Right lobe of liver (tissue), 6 donors: ENCODE measurements at regions not wholly inside any gene's neighbourhood (a gene's known extent, or its start where the extent isn't known, plus 50 kb on each side); places are given as distances from the start of the nearest gene placed in this dataset.

ENCODE experiments used
- ATAC-seq, 4 donors: fragments of 200-7000 bp; cut with Tn5 transposase; one replicate each; pipeline ENCODE4 v1.9.1; 2020; ENCODE audit warnings: mild to moderate bottlenecking in 4 of 4, moderate library complexity in 4 of 4
- DNase-seq, 3 donors: peaks; one replicate each; pipeline ENCODE4 v3.0.0-alpha.2; 2020
- H3K27ac ChIP-seq, 3 donors: fragments of 200-600 bp; one replicate each; pipeline ENCODE4 v1.8.0; 2022
- H3K27me3 ChIP-seq, 2 donors: fragments of 200-600 bp; one replicate each; pipeline ENCODE4 v1.8.0; 2022
- H3K36me3 ChIP-seq, 4 donors: fragments of 200-600 bp; sonication (generic) in 1 of 4; one replicate each; pipeline versions ENCODE4 v1.5.1 to v1.8.0; 2017 to 2022; ENCODE audit warnings: control low read depth in 1 of 4
- H3K4me1 ChIP-seq, 4 donors: fragments of 200-600 bp; sonication (generic) in 1 of 4; one replicate each; pipeline versions ENCODE4 v1.5.1 to v1.8.0; 2017 to 2022; ENCODE audit warnings: control low read depth in 1 of 4
- H3K4me3 ChIP-seq, 3 donors: fragments of 200-600 bp; one replicate each; pipeline ENCODE4 v1.8.0; 2022
- H3K9me3 ChIP-seq, 4 donors: fragments of 200-600 bp; sonication (generic) in 1 of 4; one replicate each; pipeline versions ENCODE4 v1.5.1 to v1.8.0; 2017 to 2022; ENCODE audit warnings: control low read depth in 1 of 4
- POLR2A ChIP-seq: fragments of 450-650 bp; IDR thresholded peaks from one replicate; pipeline ENCODE4 v1.6.1; 2017; ENCODE audit warnings: antibody characterized with exemption, mild to moderate bottlenecking
- WGBS: methylation state at CpG from one replicate; pipeline ENCODE4 v1.1.6; 2018; ENCODE audit warnings: low coverage, low lambda C conversion rate; ENCODE audit not compliant: insufficient coverage; ENCODE audit errors: missing lambda C conversion rate; 5-methylcytosine and 5-hydroxymethylcytosine counted together
- intact Hi-C, 2 donors: fragments of 100-400 bp; cut with DNase I; formaldehyde crosslinking; loops; one replicate each; pipeline versions ENCODE4 v1.11.2 to v1.14.1; 2022
- TF ChIP-seq, protein P1 (sequence below), 4 donors: fragments of 200-600 bp in 3 of 4; fragments of 450-650 bp in 1 of 4; IDR thresholded peaks; one replicate each; pipeline versions ENCODE4 v1.5.1 to v1.8.0; 2016 to 2022; ENCODE audit warnings: antibody characterized with exemption in 4 of 4, mild to moderate bottlenecking in 2 of 4
- donor health status: DM: no; HTN: yes; CAD: no.
- donor health status: DM: no; HTN: no; CAD: no.
- donor health status: DM: no; HTN: no; CAD: no.
- donor health status: DM: no; HTN: yes; CAD: no.
- donor health status: DM: no; HTN: yes; CAD: no.

DNA sequence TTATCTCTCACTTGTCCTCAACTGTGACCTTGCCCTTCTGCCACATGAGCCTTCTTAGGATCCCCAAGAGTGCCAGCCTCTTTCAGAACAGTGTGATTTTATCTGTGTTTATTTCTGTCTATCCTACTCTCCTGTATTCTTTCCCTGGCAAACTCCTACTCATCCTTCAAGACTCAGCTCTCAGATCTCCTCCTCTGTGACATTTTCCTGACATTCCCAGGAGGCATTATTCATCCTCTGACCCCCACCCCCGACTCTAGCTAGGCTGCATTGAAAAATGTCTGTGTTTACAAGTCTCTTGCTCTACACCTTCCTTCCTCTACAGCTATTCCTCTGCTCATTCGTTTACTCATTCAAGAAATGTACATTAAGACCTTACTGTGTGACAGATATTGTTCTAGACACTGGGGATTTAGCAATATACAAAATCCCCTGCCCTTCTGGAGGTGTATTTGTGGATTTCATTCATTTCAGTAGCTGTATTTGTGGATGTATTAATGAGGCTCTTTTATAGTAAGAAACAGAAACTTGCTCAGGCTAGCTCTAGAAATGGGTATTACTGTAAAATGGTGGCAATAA is 61.4 kb upstream of the COMTD1 start:
- DNase-seq, result no peak
- intact Hi-C loops, result no loop called here
- H3K27ac ChIP-seq, result no peak overlapping the region

DNA sequence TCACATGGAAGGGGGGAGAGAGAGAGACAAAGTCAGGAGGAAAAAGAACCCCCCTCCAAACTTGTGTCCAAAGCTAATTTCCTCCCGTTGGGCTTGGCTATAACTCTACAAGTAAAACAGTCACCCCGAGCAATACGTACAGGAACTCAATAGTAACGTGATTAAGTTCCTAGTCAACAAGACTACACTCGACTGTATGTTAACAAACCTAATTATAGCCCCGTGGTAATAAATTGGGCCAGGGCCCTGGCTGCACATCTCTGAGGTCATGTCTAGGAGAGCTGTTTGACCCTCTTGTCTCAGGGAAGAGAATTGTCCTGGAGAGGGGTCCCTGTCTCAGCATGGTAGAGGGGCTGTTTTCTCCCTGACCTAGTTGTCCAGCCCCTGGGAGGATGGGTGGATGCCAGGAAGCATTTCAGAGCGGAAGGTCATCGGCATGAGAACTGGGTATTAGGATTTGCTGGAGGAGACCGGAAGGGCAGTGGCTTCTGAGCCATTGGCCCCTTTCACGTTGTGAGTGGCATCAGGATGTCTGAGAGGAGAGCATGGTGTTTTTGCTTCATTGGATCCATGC is 60.2 kb upstream of the COMTD1 start:
- Histone ChIP-seq H3K36me3 (no peaks in the 10 kb centered on the region), H3K4me3 (no peak overlapping the region), H3K27ac (peak overlapping the region; percentile 70 to 88 (median 76)), H3K4me1 (no peaks in the 10 kb centered on the region), H3K9me3 (no peaks in the 10 kb centered on the region), H3K27me3 (no peaks in the 10 kb centered on the region)
- intact Hi-C loops, result no loop called here
- WGBS, result 49% methylated on average over 6 of the region's 10 CpGs
- DNase-seq (no peak), ATAC-seq (peak in 3 of 4 donors; percentile 10 to 21 (median 17))
- TF ChIP-seq, protein P1, sequence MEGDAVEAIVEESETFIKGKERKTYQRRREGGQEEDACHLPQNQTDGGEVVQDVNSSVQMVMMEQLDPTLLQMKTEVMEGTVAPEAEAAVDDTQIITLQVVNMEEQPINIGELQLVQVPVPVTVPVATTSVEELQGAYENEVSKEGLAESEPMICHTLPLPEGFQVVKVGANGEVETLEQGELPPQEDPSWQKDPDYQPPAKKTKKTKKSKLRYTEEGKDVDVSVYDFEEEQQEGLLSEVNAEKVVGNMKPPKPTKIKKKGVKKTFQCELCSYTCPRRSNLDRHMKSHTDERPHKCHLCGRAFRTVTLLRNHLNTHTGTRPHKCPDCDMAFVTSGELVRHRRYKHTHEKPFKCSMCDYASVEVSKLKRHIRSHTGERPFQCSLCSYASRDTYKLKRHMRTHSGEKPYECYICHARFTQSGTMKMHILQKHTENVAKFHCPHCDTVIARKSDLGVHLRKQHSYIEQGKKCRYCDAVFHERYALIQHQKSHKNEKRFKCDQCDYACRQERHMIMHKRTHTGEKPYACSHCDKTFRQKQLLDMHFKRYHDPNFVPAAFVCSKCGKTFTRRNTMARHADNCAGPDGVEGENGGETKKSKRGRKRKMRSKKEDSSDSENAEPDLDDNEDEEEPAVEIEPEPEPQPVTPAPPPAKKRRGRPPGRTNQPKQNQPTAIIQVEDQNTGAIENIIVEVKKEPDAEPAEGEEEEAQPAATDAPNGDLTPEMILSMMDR (IDR thresholded peaks at IDR 0.05), result no peak
- no peak for TF ChIP-seq POLR2A

More for the DNA sequence above, 61.4 kb upstream of the COMTD1 start:
- no peaks in the 10 kb centered on the region for H3K9me3 ChIP-seq
- no peak for ATAC-seq
- H3K4me3 ChIP-seq, result no peak overlapping the region
- H3K36me3 ChIP-seq, result no peaks in the 10 kb centered on the region
- H3K4me1 ChIP-seq, result no peaks in the 10 kb centered on the region
- 20% methylated on average over 1 of the region's 2 CpGs for WGBS
- H3K27me3 ChIP-seq, result no peaks in the 10 kb centered on the region
- TF ChIP-seq, protein P1 (IDR thresholded peaks at IDR 0.05), result no peak
- no peak for TF ChIP-seq POLR2A

DNA sequence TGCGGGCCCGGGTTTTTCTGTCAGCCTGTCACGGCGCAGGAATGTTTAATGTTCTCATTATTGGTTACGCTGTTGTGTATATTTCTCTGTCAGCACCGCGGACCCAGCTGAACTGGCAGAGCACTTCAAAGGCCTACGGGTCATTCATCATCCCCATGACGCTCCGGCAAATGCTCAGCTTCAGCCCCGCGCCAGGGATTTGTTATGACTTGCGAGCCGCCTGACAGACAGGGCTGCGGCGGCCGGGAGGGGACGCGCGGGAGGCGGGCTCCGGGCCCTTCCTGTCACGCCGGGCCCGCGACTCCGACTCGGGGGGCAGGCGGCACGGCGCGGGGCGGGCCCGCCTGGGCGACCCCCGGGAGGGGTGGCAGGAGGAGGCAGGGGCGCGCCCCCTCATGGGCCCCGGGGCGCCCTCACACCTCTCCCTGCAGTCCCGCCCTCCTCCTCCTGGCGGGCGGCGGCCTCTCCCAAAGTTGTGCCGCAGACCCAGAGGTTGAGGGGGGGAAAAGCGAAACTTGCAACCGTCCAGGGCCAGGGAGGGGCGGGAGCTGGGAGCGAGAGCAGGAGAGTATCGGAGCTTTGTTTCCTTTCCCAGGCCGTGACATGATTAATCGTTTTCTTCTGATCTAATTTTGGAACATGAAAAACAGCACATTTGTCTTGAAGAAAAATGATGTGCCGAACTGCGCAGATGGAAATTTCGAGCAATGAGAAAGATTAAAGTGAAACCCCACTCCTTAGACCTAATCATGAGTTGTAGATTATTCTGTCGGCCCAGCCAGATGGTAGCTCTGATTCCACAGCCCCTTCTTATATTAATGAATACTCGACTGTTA is 59.3 kb upstream of the COMTD1 start:
- H3K4me3 ChIP-seq, result peak overlapping the region; percentile 49 to 63 (median 59)
- intact Hi-C loops, result no loop called here
- peak overlapping the region; percentile 70 to 88 (median 76) for H3K27ac ChIP-seq
- no peaks in the 10 kb centered on the region for H3K9me3 ChIP-seq
- H3K36me3 ChIP-seq, result no peaks in the 10 kb centered on the region
- ATAC-seq (peak; percentile 86 to 89 (median 88)), DNase-seq (peak; percentile 68 to 72 (median 70))
- H3K4me1 ChIP-seq, result no peaks in the 10 kb centered on the region
- H3K27me3 ChIP-seq, result no peaks in the 10 kb centered on the region
- TF ChIP-seq, protein P1 (IDR thresholded peaks at IDR 0.05), result peak; percentile 20 to 34 (median 29)
- peak; percentile 31 for TF ChIP-seq POLR2A
- WGBS, result 7% methylated on average over 10 of the region's 57 CpGs

DNA sequence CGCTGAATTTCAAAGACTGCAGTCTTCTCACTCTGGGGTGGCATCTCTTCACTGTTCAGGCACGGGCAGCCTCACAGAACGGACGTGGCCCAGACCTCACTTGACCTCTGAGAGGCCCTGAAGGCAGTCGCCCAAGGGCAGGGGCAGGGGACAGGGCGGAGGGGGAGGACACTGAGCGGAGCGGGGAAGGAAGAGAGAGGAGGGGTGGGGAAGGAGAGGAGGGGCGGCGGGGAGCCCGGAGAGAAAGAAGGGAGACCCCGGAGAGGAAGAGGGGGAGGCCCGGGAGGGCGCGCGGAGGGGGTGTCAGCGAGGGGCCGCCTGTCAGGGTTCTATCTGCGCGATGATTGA is 58.7 kb upstream of the COMTD1 start:
- DNase-seq, result peak in 1 of 3 donors; percentile 58
- 14% methylated on average over 14 of the region's 20 CpGs for WGBS
- Histone ChIP-seq H3K4me1 (no peaks in the 10 kb centered on the region), H3K9me3 (no peaks in the 10 kb centered on the region), H3K36me3 (no peaks in the 10 kb centered on the region), H3K27me3 (no peaks in the 10 kb centered on the region), H3K4me3 (peak overlapping the region; percentile 49 to 63 (median 59)), H3K27ac (peak overlapping the region; percentile 70 to 88 (median 76))
- intact Hi-C loops, result no loop called here
- TF ChIP-seq POLR2A, result no peak
- TF ChIP-seq, protein P1 (IDR thresholded peaks at IDR 0.05), result no peak
- peak; percentile 51 to 55 (median 52) for ATAC-seq
